HL-60 (cell line): ENCODE measurements at regions not wholly inside any gene's neighbourhood (a gene's known extent, or its start where the extent isn't known, plus 50 kb on each side); places are given as distances from the start of the nearest gene placed in this dataset.
"Not testable (repeated sequence)": the region's sequence is repeated elsewhere in the genome, so short reads cannot be mapped to it uniquely, and the experiment has no call there.

Source experiments
- CTCF ChIP-seq: IDR thresholded peaks from one replicate; pipeline ENCODE4 v1.5.1; 2011; ENCODE audit warnings: low read length, control low read depth, inconsistent platforms; ENCODE audit not compliant: insufficient read depth
- POLR2AphosphoS5 ChIP-seq: IDR thresholded peaks from 2 replicates; pipeline ENCODE4 v1.6.1; 2012; ENCODE audit warnings: low read depth
- REST ChIP-seq: IDR thresholded peaks from 2 replicates; pipeline ENCODE4 v1.6.1; 2012; ENCODE audit warnings: low read depth; ENCODE audit not compliant: insufficient replicate concordance

GRCh38 chr2:91590381-91590780, 2898.9 kb downstream of the RPIA start:
- not testable (repeated sequence) for TF ChIP-seq CTCF, POLR2AphosphoS5, REST
